H1 (cell line): ENCODE measurements at regions not wholly inside any gene's neighbourhood (a gene's known extent, or its start where the extent isn't known, plus 50 kb on each side); places are given as distances from the start of the nearest gene placed in this dataset.
"Not testable (repeated sequence)": the region's sequence is repeated elsewhere in the genome, so short reads cannot be mapped to it uniquely, and the experiment has no call there.

Source experiments
- CTCF ChIA-PET: fragments of 300-600 bp; sonication (Branson Sonifier 250); formaldehyde crosslinking; loops from one replicate; lab custom pipeline; 2021; ENCODE audit not compliant: partially characterized antibody; lab: Charles Lee
- POLR2A ChIA-PET: fragments of 300-600 bp; sonication (Branson Sonifier 250); formaldehyde crosslinking; loops from one replicate; lab custom pipeline; 2021; ENCODE audit warnings: inconsistent platforms; ENCODE audit not compliant: partially characterized antibody; lab: Charles Lee
- DNase-seq, 2 experiments: peaks; one replicate each; pipeline versions ENCODE4 v3.0.0 to v3.0.0-alpha.2; 2010 to 2022; ENCODE audit warnings: low spot score in 2 of 2, low read depth in 1 of 2, mixed read lengths in 1 of 2
- FAIRE-seq: peaks from 2 replicates; lab custom pipeline; 2011; peaks lifted over from hg19 to GRCh38; lab: Jason Lieb, UNC
- H2AFZ ChIP-seq: 2 replicates; pipeline ENCODE4 v1.8.1; 2012; ENCODE audit warnings: low read length, inconsistent platforms
- H2AK5ac ChIP-seq: 2 replicates; pipeline ENCODE4 v1.6.1; 2013; ENCODE audit warnings: low read depth, low read length
- H2BK120ac ChIP-seq: replicated peaks from 2 replicates; pipeline ENCODE3; 2013; ENCODE audit warnings: low read depth, low read length, inconsistent platforms
- H2BK12ac ChIP-seq: 2 replicates; pipeline ENCODE4 v1.6.1; 2013; ENCODE audit warnings: low read depth, low read length
- H2BK15ac ChIP-seq: 2 replicates; pipeline ENCODE4 v1.6.1; 2013; ENCODE audit warnings: low read length
- H2BK20ac ChIP-seq: 2 replicates; pipeline ENCODE4 v1.6.1; 2013; ENCODE audit warnings: low read length
- H2BK5ac ChIP-seq: 2 replicates; pipeline ENCODE4 v1.6.1; 2013; ENCODE audit warnings: low read depth, low read length
- H3K14ac ChIP-seq: 2 replicates; pipeline ENCODE4 v1.6.1; 2013; ENCODE audit warnings: inconsistent platforms; ENCODE audit not compliant: insufficient read length
- H3K18ac ChIP-seq: 2 replicates; pipeline ENCODE4 v1.6.1; 2013; ENCODE audit warnings: low read length; ENCODE audit errors: extremely low read depth
- H3K23ac ChIP-seq: 2 replicates; pipeline ENCODE4 v1.6.1; 2013; ENCODE audit warnings: inconsistent platforms; ENCODE audit not compliant: insufficient read length
- H3K23me2 ChIP-seq: 2 replicates; pipeline ENCODE4 v1.6.1; 2013; ENCODE audit warnings: low read depth, low read length
- H3K27ac ChIP-seq: 2 replicates; pipeline ENCODE4 v1.6.1; 2011; ENCODE audit warnings: low read depth, low read length, inconsistent platforms
- H3K27me3 ChIP-seq, 4 experiments: replicated peaks in 1 of 4; 1 replicate in 1 of 4; 2 replicates in 3 of 4; pipeline versions ENCODE4 v1.6.1 to v1.8.1; 2011 to 2013; ENCODE audit warnings: low read length in 3 of 4, mild to moderate bottlenecking in 3 of 4, inconsistent platforms in 2 of 4, mixed read lengths in 2 of 4, moderate library complexity in 1 of 4; ENCODE audit not compliant: control insufficient read depth in 3 of 4, insufficient read depth in 3 of 4; ENCODE audit errors: extremely low read depth in 1 of 4
- H3K36me3 ChIP-seq, 4 experiments: 2 replicates each; pipeline versions ENCODE4 v1.6.1 to v1.8.1; 2011 to 2013; ENCODE audit warnings: mild to moderate bottlenecking in 4 of 4, low read length in 3 of 4, moderate library complexity in 2 of 4, control low read depth in 1 of 4, inconsistent platforms in 1 of 4; ENCODE audit not compliant: insufficient read depth in 4 of 4, control insufficient read depth in 2 of 4
- H3K4ac ChIP-seq: replicated peaks from 2 replicates; pipeline ENCODE3; 2013; ENCODE audit warnings: low read length, low read depth, mixed read lengths, inconsistent platforms; ENCODE audit not compliant: insufficient read length
- H3K4me1 ChIP-seq, 4 experiments: replicated peaks in 1 of 4; 1 replicate in 1 of 4; 2 replicates in 3 of 4; pipeline versions ENCODE4 v1.6.1 to v1.8.1; 2011 to 2013; ENCODE audit warnings: low read length in 3 of 4, inconsistent platforms in 2 of 4, mixed read lengths in 1 of 4; ENCODE audit not compliant: insufficient read depth in 4 of 4, control insufficient read depth in 3 of 4
- H3K4me2 ChIP-seq, 2 experiments: 2 replicates each; pipeline versions ENCODE4 v1.6.1 to v1.8.1; 2011 to 2013; ENCODE audit warnings: low read depth in 2 of 2, low read length in 2 of 2, control low read depth in 1 of 2, inconsistent platforms in 1 of 2, mild to moderate bottlenecking in 1 of 2; ENCODE audit not compliant: insufficient read depth in 1 of 2
- H3K4me3 ChIP-seq, 4 experiments: fragments of 200-600, 300-600 bp in 1 of 4; sonication (generic), shearing (Covaris generic), sonication (Bioruptor Twin) in 1 of 4; 2 replicates each; pipeline versions ENCODE4 v1.5.1 to v1.8.1; 2011 to 2016; ENCODE audit warnings: low read length in 4 of 4, low read depth in 3 of 4, control low read depth in 2 of 4, inconsistent platforms in 2 of 4, mild to moderate bottlenecking in 2 of 4, mixed read lengths in 1 of 4, moderate library complexity in 1 of 4; ENCODE audit not compliant: insufficient read depth in 2 of 4; ENCODE audit errors: extremely low read depth in 1 of 4
- H3K56ac ChIP-seq: replicated peaks from 2 replicates; pipeline ENCODE3; 2013; ENCODE audit warnings: low read depth, mild to moderate bottlenecking, mixed read lengths, low read length, inconsistent platforms; ENCODE audit not compliant: insufficient read length
- H3K79me1 ChIP-seq: 2 replicates; pipeline ENCODE4 v1.6.1; 2013; ENCODE audit warnings: low read depth, low read length, control low read depth
- H3K79me2 ChIP-seq, 2 experiments: 2 replicates each; pipeline versions ENCODE4 v1.6.1 to v1.8.1; 2012 to 2013; ENCODE audit warnings: low read length in 2 of 2, mild to moderate bottlenecking in 2 of 2, inconsistent platforms in 1 of 2; ENCODE audit not compliant: insufficient read depth in 2 of 2, control insufficient read depth in 1 of 2
- H3K9ac ChIP-seq, 4 experiments: replicated peaks in 1 of 4; 1 replicate in 1 of 4; 2 replicates in 3 of 4; pipeline versions ENCODE4 v1.6.1 to v1.8.1; 2011 to 2013; ENCODE audit warnings: low read depth in 3 of 4, low read length in 3 of 4, control low read depth in 2 of 4, mild to moderate bottlenecking in 2 of 4, moderate library complexity in 2 of 4, inconsistent platforms in 1 of 4; ENCODE audit errors: extremely low read depth in 1 of 4
- H3K9me3 ChIP-seq, 2 experiments: 2 replicates each; pipeline versions ENCODE4 v1.6.1 to v1.8.1; 2012 to 2013; ENCODE audit warnings: mild to moderate bottlenecking in 2 of 2, moderate library complexity in 2 of 2, control low read depth in 1 of 2, inconsistent platforms in 1 of 2, low read depth in 1 of 2, low read length in 1 of 2, mixed read lengths in 1 of 2; ENCODE audit not compliant: insufficient read depth in 2 of 2
- H4K20me1 ChIP-seq, 2 experiments: replicated peaks in 1 of 2; 2 replicates each; pipeline versions ENCODE3 to v1.8.1; 2011 to 2013; ENCODE audit warnings: inconsistent platforms in 2 of 2, low read length in 2 of 2, mild to moderate bottlenecking in 1 of 2; ENCODE audit not compliant: insufficient read depth in 2 of 2, control insufficient read depth in 1 of 2
- H4K5ac ChIP-seq: 2 replicates; pipeline ENCODE4 v1.6.1; 2013; ENCODE audit warnings: low read length, low read depth, mixed read lengths, inconsistent platforms; ENCODE audit not compliant: insufficient read length
- H4K8ac ChIP-seq: 2 replicates; pipeline ENCODE4 v1.8.0; 2013; ENCODE audit warnings: mild to moderate bottlenecking, moderate library complexity, low read length, inconsistent platforms; ENCODE audit not compliant: insufficient read depth; ENCODE audit errors: extremely low read depth
- H4K91ac ChIP-seq: replicated peaks from 2 replicates; pipeline ENCODE3; 2013; ENCODE audit warnings: low read length, mixed read lengths, inconsistent platforms; ENCODE audit not compliant: insufficient read length
- KDM5A ChIP-seq: fragments of 200-600 bp; IDR thresholded peaks from 2 replicates; pipeline ENCODE4 v1.7.1; 2012; ENCODE audit warnings: mild to moderate bottlenecking, low read length, inconsistent platforms, mixed read lengths
- WGBS, 2 experiments: shearing (Covaris generic) in 1 of 2; methylation state at CpG; one replicate each; pipeline versions ENCODE4 v1.1.6 to v1.1.7; 2013 to 2015; ENCODE audit warnings: low lambda C conversion rate in 2 of 2, mixed read lengths in 2 of 2, inconsistent platforms in 1 of 2, low coverage in 1 of 2, missing lambda C conversion rate in 1 of 2; ENCODE audit not compliant: insufficient replicate concordance in 2 of 2, insufficient coverage in 1 of 2, insufficient read length in 1 of 2; ENCODE audit errors: extremely low coverage in 1 of 2, missing lambda C conversion rate in 1 of 2; 5-methylcytosine and 5-hydroxymethylcytosine counted together

DNA sequence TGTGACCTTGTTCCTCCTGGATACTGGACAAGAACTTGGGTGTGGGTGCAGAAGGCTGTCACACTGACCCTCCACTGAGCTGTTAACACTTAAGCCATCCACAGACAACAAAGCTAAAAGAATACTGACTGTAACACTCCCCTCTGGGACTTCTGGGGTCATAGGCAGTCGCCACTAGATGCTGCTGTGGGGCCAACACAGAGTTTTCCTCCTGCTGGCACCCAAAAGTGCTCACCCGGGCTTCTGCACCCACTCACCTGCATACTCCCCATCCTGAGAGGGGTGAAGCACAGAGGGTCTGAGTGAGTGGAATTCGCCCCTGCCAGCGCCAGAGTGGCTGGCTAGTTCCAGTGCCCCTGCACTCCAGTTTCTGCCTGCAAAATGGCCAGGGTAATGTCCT is 422.4 kb upstream of the LMO3 start (continued):
- no peak for TF ChIP-seq KDM5A

DNA sequence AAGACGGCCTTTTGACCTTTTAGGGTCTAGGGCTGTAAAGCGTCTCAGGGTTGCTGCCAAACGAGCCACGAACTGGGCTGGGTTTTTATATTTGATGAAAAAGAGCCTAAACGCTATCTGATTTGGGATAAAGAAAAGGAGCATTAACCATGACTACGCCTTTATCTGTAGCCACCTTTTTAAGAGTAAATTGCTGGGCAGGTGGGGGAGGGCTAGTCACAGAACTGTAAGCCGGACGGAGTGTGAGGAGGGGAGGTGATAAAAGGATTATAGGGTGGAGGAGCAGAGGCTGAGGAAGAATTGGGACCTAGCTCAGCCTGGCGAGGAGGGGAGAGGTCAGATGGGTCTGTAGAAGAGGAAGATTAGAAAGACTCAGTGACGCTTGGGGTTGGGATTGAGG is 419.5 kb upstream of the LMO3 start:
- CTCF ChIA-PET, DNase-seq: not testable (repeated sequence)

More for the DNA sequence above, 419.5 kb upstream of the LMO3 start:
- FAIRE-seq, H3K23ac ChIP-seq, H2BK20ac ChIP-seq, H3K36me3 ChIP-seq, H2AFZ ChIP-seq, H3K79me2 ChIP-seq, H2BK120ac ChIP-seq, H2BK12ac ChIP-seq, H3K56ac ChIP-seq, H2AK5ac ChIP-seq, H4K5ac ChIP-seq, H3K23me2 ChIP-seq, H2BK5ac ChIP-seq, H3K27me3 ChIP-seq, H3K4me1 ChIP-seq, H3K9ac ChIP-seq, H3K4me3 ChIP-seq, H3K14ac ChIP-seq, H3K18ac ChIP-seq, H4K20me1 ChIP-seq, H3K9me3 ChIP-seq, H2BK15ac ChIP-seq, H4K8ac ChIP-seq, H3K79me1 ChIP-seq, POLR2A ChIA-PET, H3K4me2 ChIP-seq, H3K4ac ChIP-seq, H3K27ac ChIP-seq, H4K91ac ChIP-seq: not testable (repeated sequence)
- 88% methylated on average over 10 of the region's 10 CpGs; no CpG with 5 or more reads in 1 of the 2 experiments for WGBS, 2 experiments
